Tibial nerve (tissue), 4 donors: ENCODE measurements at regions not wholly inside any gene's neighbourhood (a gene's known extent, or its start where the extent isn't known, plus 50 kb on each side); places are given as distances from the start of the nearest gene placed in this dataset.
"Not testable (repeated sequence)": the region's sequence is repeated elsewhere in the genome, so short reads cannot be mapped to it uniquely, and the experiment has no call there.

Experiments used
- DNase-seq, 2 donors: peaks; one replicate each; pipeline ENCODE4 v3.0.0-alpha.2; 2019; ENCODE audit warnings: low spot score in 2 of 2
- H3K27ac ChIP-seq, 4 donors: fragments of 200-600 bp; sonication (generic) in 3 of 4; one replicate each; pipeline ENCODE4 v1.5.1; 2017 to 2019; ENCODE audit warnings: mild to moderate bottlenecking in 1 of 4
- H3K27me3 ChIP-seq, 2 donors: fragments of 200-600 bp; sonication (generic) in 1 of 2; one replicate each; pipeline versions ENCODE4 v1.5.1 to v1.6.0; 2017 to 2019
- H3K36me3 ChIP-seq, 3 donors: fragments of 200-600 bp; sonication (generic); one replicate each; pipeline ENCODE4 v1.5.1; 2018 to 2019
- H3K4me1 ChIP-seq, 4 donors: fragments of 200-600 bp; sonication (generic) in 3 of 4; one replicate each; pipeline ENCODE4 v1.5.1; 2017 to 2019
- H3K4me3 ChIP-seq, 4 donors: fragments of 200-600 bp; sonication (generic) in 3 of 4; one replicate each; pipeline ENCODE4 v1.5.1; 2017 to 2019; ENCODE audit warnings: mild to moderate bottlenecking in 1 of 4, moderate library complexity in 1 of 4
- H3K9me3 ChIP-seq, 4 donors: fragments of 200-600 bp; sonication (generic) in 3 of 4; one replicate each; pipeline ENCODE4 v1.5.1; 2017 to 2019
- EP300 ChIP-seq, 2 donors: sonication (generic); formaldehyde crosslinking; IDR thresholded peaks; one replicate each; pipeline ENCODE4 v1.6.1; 2017; ENCODE audit warnings: antibody characterized with exemption in 2 of 2, mild to moderate bottlenecking in 1 of 2
- POLR2A ChIP-seq, 2 donors: fragments of 450-650 bp; IDR thresholded peaks; one replicate each; pipeline ENCODE4 v1.6.1; 2017; ENCODE audit warnings: antibody characterized with exemption in 2 of 2, mild to moderate bottlenecking in 2 of 2, moderate library complexity in 2 of 2
- WGBS, 2 donors: methylation state at CpG; one replicate each; pipeline ENCODE4 v1.1.5; 2018; 5-methylcytosine and 5-hydroxymethylcytosine counted together
- TF ChIP-seq, protein P1 (sequence below), 5 experiments: fragments of 200-600 bp in 3 of 5; fragments of 450-650 bp in 2 of 5; sonication (generic) in 3 of 5; IDR thresholded peaks; one replicate each; pipeline ENCODE4 v1.5.1; 2016 to 2019; ENCODE audit warnings: antibody characterized with exemption in 5 of 5, mild to moderate bottlenecking in 3 of 5, moderate library complexity in 2 of 5

DNA sequence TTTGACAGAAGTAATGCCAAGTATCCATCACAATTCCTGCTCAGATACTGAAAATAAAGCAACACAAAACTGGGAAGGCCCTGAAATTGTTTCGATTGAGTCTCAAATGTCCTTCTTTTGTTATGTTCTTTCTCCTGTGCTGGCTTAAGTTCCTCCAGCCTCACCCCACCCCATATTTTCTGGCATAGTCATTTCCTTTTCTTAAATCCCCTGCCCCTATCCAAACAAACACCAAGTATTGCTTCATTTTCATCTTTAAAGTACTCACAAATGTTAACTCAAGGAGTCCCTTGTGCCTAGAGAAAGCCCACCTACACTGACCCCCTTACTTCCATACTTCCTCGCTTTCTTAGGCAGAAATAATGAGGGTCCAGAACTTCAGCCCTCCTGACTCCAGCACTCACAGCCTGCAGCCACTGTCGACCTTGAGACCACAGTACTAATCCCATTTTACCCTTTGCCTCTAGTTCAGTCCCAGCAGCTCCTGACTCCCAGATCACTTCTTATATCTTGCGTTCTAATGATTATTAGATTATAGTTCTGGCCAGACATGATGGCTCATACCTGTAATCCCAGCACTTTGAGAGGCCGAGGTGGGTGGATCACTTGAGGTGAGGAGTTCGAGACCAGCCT is 73.2 kb upstream of the ST8SIA6 start:
- no peaks in the 10 kb centered on the region for H3K36me3 ChIP-seq
- no peak overlapping the region for H3K27ac ChIP-seq
- no peaks in the 10 kb centered on the region for H3K9me3 ChIP-seq
- DNase-seq: no peak
- H3K4me3 ChIP-seq: no peak overlapping the region
- H3K27me3 ChIP-seq: no peaks in the 10 kb centered on the region
- no peaks in the 10 kb centered on the region for H3K4me1 ChIP-seq
- 59 to 70% methylated on average over 6 of the region's 6 CpGs for WGBS, 2 donors
- TF ChIP-seq EP300 (IDR thresholded peaks at IDR 0.05): no peak
- TF ChIP-seq POLR2A (IDR thresholded peaks at IDR 0.05): no peak
- TF ChIP-seq, protein P1, sequence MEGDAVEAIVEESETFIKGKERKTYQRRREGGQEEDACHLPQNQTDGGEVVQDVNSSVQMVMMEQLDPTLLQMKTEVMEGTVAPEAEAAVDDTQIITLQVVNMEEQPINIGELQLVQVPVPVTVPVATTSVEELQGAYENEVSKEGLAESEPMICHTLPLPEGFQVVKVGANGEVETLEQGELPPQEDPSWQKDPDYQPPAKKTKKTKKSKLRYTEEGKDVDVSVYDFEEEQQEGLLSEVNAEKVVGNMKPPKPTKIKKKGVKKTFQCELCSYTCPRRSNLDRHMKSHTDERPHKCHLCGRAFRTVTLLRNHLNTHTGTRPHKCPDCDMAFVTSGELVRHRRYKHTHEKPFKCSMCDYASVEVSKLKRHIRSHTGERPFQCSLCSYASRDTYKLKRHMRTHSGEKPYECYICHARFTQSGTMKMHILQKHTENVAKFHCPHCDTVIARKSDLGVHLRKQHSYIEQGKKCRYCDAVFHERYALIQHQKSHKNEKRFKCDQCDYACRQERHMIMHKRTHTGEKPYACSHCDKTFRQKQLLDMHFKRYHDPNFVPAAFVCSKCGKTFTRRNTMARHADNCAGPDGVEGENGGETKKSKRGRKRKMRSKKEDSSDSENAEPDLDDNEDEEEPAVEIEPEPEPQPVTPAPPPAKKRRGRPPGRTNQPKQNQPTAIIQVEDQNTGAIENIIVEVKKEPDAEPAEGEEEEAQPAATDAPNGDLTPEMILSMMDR (IDR thresholded peaks at IDR 0.05): no peak

DNA sequence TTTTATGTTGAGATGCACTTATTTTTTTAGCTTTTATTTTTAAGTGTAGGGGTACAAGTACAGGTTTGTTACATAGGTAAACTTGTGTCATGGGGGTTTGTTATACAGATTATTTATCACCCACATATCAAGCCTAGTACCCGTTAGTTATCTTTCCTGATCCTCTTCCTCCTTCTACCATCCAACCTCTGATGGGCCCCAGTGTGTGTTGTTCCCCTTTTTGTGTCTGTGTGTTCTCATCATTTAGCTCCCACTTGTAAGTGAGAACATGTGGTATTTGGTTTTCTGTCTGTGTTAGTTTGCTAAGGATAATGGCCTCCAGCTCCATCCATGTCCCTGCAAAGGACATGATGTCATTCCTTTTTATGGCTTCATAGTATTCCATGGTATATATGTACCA is 72.2 kb upstream of the ST8SIA6 start:
- not testable (repeated sequence) for H3K4me3 ChIP-seq, H3K27ac ChIP-seq, H3K4me1 ChIP-seq, H3K27me3 ChIP-seq, H3K36me3 ChIP-seq, DNase-seq, H3K9me3 ChIP-seq
- 88% methylated on average over 1 of the region's 1 CpG for WGBS, 2 donors

DNA sequence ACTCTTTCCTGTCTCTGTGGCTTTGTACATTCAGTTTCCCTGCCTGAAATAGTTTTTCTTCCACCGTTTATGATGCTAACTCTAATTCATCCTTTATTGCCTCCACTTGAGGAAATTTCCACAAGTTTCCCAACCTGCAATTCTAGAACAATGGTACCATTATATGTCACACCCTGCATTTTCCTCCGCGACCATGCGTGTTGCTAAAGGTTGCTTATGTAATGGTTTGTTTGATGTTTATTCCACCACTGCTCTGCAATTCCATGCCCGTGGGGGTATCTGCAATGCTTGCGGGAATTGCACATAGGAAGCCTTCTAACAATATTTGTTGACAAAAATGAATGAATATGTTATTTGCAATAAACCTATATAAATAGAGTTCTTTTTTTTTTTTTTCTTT is 69.5 kb upstream of the ST8SIA6 start:
- no peak for DNase-seq
- H3K27ac ChIP-seq: no peak overlapping the region
- H3K4me1 ChIP-seq: no peaks in the 10 kb centered on the region
- no peak for TF ChIP-seq POLR2A (IDR thresholded peaks at IDR 0.05)
- TF ChIP-seq, protein P1 (IDR thresholded peaks at IDR 0.05): no peak
- no peak for TF ChIP-seq EP300 (IDR thresholded peaks at IDR 0.05)
- no peaks in the 10 kb centered on the region for H3K27me3 ChIP-seq
- H3K4me3 ChIP-seq: no peak overlapping the region
- no peaks in the 10 kb centered on the region for H3K36me3 ChIP-seq
- WGBS, 2 donors: 43% methylated on average over 6 of the region's 6 CpGs
- H3K9me3 ChIP-seq: no peaks in the 10 kb centered on the region

DNA sequence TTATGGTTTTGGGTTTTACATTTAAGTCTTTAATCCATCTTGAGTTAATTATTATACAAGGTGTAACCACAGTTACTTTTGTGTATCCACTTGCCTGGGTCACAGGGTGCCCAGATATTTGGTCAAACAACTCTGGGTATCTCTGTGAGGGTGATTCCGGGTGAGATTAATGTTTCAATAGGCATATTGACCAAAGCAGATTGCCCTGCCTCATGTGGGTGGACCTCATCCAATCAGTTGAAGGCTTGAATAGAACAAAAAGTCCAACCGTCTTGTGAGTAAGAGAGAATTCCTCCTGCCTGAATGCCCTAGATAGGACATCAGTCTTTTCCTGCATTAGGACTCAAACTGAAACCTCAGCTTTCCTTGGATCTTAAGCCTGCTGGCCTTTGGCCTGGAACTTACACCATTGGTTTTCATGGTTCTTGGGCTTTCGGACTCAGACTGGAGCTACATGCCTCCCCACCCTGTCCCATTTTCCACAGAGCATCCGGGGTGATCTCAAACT is 68.9 kb upstream of the ST8SIA6 start:
- TF ChIP-seq EP300 (IDR thresholded peaks at IDR 0.05) (no peak), POLR2A (IDR thresholded peaks at IDR 0.05) (no peak)
- no peak for DNase-seq
- Histone ChIP-seq H3K36me3 (no peaks in the 10 kb centered on the region), H3K9me3 (no peaks in the 10 kb centered on the region), H3K27me3 (no peaks in the 10 kb centered on the region), H3K4me1 (no peaks in the 10 kb centered on the region), H3K4me3 (no peak overlapping the region), H3K27ac (no peak overlapping the region)
- WGBS, 2 donors: 83 to 85% methylated on average over 4 of the region's 4 CpGs

DNA sequence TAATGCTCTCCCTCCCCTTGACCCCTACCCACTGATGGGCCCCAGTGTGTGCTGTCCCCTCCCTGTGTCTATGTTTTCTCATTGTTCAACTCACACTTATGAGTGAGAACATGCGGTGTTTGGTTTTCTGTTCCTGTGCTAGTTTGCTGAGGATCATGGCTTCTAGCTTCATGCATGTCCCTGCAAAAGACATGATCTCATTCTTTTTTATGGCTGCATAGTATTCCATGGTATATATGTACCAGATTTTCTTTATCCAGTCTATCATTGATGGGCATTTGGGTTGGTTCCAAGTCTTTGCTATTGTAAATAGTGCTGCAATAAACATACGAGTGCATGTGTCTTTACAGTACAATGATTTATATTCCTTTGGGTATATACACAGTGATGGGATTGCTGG is 67.9 kb upstream of the ST8SIA6 start:
- WGBS, 2 donors: 91 to 98% methylated on average over 2 of the region's 2 CpGs
- not testable (repeated sequence) for H3K9me3 ChIP-seq, H3K27ac ChIP-seq, DNase-seq, H3K4me1 ChIP-seq, H3K4me3 ChIP-seq, H3K27me3 ChIP-seq, H3K36me3 ChIP-seq

DNA sequence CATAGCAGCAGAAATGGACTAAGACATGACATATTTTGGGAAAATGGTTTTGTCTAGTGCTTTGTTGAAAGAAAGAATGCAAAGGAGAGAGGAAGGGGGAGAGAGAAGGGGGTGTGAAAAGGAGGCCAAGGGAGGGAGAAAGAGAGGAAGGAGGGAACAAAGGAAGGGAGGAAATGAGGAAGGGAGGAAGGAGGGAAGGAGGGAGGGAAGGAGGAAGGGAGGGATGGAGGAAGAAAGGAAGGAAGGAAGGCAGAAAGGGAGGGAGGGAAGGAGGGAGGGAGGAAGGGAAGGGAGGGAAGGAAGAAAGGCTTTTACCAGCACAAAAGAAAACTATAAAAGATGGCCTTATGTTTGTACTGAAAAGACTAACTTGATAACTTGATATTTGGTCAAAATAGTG is 65.1 kb upstream of the ST8SIA6 start:
- H3K36me3 ChIP-seq: no peaks in the 10 kb centered on the region
- H3K4me1 ChIP-seq: no peaks in the 10 kb centered on the region
- TF ChIP-seq POLR2A (IDR thresholded peaks at IDR 0.05) (no peak), EP300 (IDR thresholded peaks at IDR 0.05) (no peak)
- TF ChIP-seq, protein P1 (IDR thresholded peaks at IDR 0.05): no peak
- no peaks in the 10 kb centered on the region for H3K9me3 ChIP-seq
- no peak overlapping the region for H3K4me3 ChIP-seq
- no peaks in the 10 kb centered on the region for H3K27me3 ChIP-seq
- DNase-seq: no peak
- H3K27ac ChIP-seq: no peak overlapping the region

DNA sequence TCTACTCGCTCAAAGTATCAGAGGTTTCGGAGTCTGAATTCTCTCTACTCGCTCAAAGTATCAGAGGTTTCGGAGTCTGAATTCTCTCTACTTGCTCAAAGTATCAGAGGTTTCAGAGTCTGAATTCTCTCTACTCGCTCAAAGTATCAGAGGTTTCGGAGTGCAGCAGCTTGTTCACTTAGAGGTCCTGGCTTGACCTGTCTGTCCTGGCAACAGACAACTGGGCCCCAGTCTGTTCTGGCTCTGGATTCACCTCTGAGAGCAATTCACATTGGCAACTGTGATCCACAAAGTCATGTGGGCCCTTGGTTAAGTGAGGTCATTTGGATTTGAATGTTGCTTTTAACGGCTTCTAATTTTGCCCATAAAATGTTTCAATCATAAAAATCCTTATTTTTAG is 63.9 kb upstream of the ST8SIA6 start:
- WGBS, 2 donors: 84 to 88% methylated on average over 7 of the region's 7 CpGs
- Histone ChIP-seq H3K27ac (no peak overlapping the region), H3K4me3 (no peak overlapping the region), H3K9me3 (no peaks in the 10 kb centered on the region), H3K4me1 (no peaks in the 10 kb centered on the region), H3K36me3 (no peaks in the 10 kb centered on the region), H3K27me3 (no peaks in the 10 kb centered on the region)
- no peak for DNase-seq
- TF ChIP-seq POLR2A (IDR thresholded peaks at IDR 0.05): no peak
- no peak for TF ChIP-seq EP300 (IDR thresholded peaks at IDR 0.05)
- TF ChIP-seq, protein P1 (IDR thresholded peaks at IDR 0.05): no peak
